ENCODE measurements at regions not wholly inside any gene's neighbourhood (a gene's known extent, or its start where the extent isn't known, plus 50 kb on each side); places are given as distances from the start of the nearest gene placed in this dataset.

DNA sequence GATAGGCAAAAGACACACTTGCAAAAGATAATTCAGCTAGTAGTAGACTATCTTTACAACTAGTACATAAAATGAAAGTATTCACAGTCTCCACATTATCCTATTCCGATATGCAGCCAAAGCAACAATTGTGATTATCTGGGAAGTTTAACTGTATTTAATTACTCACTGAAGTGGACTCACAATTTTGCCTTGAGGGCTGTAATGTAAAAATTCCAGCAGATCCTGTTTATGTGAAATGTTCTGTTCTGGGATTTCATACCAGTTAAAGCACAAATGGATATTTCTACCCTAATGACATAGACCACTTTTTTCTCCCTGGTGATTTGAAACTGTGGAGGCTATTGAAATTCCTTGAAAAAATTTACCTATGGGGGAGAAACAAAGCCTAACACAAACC, 474.4 kb upstream of the EDIL3 start:
- peaks cover 0 to 7% (median 0%) of the 10 kb centered on the region in 11 experiments; a peak in 4 of 22 replicates for H3K9me3 ChIP-seq (replicated peaks in 1 of 11)
- no peak overlapping the region for H3K27ac ChIP-seq
- no peak overlapping the region for H3K4me2 ChIP-seq
- no peaks in the 10 kb centered on the region for H3K36me3 ChIP-seq
- no peak for TF ChIP-seq Cebpa-rat (IDR thresholded peaks at IDR 0.05)
- H3K4me1 ChIP-seq, result no peaks in the 10 kb centered on the region
- H4K20me1 ChIP-seq, result no peaks in the 10 kb centered on the region
- no peaks in the 10 kb centered on the region for H3K27me3 ChIP-seq
- no peak overlapping the region for H3K9ac ChIP-seq
- no peak overlapping the region for H3K4me3 ChIP-seq

DNA sequence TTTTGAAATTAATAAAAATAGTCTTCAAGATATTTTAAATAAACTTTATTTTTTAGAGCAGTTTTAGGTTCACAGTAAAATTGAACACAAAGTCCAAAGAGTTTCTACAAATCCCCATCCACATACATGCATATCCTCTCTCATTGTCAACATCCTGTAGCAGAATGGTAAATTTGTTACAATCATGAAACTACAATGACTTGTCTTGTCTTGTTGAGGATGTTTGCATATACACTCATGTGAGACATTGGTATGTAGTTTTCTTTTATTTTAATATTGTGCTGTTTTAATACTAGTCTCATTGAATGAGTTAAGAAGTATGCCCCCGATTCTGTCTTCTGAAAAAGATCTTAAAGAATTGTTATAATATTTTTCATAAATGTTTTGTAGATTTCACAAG, 447.0 kb upstream of the EDIL3 start:
- Histone ChIP-seq H3K9me3 (replicated peaks in 1 of 11) (peaks cover 10 to 15% (median 12%) of the 10 kb centered on the region in 11 experiments), H3K9ac (no peak overlapping the region), H3K27ac (no peak overlapping the region), H3K4me3 (no peak overlapping the region), H3K27me3 (no peaks in the 10 kb centered on the region), H4K20me1 (no peaks in the 10 kb centered on the region), H3K4me1 (peaks cover 0 to 3% (median 0%) of the 10 kb centered on the region in 10 experiments; a peak in 1 of 20 replicates), H3K4me2 (no peak overlapping the region), H3K36me3 (no peaks in the 10 kb centered on the region)
- no peak for TF ChIP-seq Cebpa-rat (IDR thresholded peaks at IDR 0.05)

GRCh38 chr5:84830265-84830664, 445.6 kb upstream of the EDIL3 start:
- TF ChIP-seq Cebpa-rat (IDR thresholded peaks at IDR 0.05), result no peak
- H3K4me1 ChIP-seq, result peaks cover 0 to 3% (median 0%) of the 10 kb centered on the region in 10 experiments; a peak in 1 of 20 replicates
- H3K9me3 ChIP-seq (replicated peaks in 1 of 11), result peaks cover 10 to 15% (median 12%) of the 10 kb centered on the region in 11 experiments
- H3K36me3 ChIP-seq, result no peaks in the 10 kb centered on the region
- no peak overlapping the region for H3K4me3 ChIP-seq
- no peaks in the 10 kb centered on the region for H3K27me3 ChIP-seq
- no peak overlapping the region for H3K4me2 ChIP-seq
- no peak overlapping the region for H3K27ac ChIP-seq
- no peak overlapping the region for H3K9ac ChIP-seq
- no peaks in the 10 kb centered on the region for H4K20me1 ChIP-seq

DNA sequence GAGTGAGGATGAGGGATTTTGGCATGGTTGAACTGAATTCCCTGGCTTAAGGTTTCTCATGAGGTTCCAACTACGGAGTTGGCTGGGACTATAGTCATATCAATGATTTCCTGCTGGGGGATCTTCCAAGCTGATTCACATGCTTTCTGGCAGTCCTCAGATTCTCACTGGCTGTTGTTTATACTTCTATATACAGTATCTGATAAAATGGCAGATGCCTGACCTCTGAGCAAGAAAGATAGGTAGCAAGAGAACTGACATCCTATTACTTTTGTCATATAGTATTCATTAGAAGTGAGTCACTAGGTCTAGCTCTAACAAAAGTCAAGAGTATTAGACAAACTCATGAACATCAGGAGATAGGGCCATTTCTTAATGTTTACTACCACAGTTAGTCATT, 440.9 kb upstream of the EDIL3 start:
- no peak for TF ChIP-seq Cebpa-rat (IDR thresholded peaks at IDR 0.05)
- H3K4me2 ChIP-seq, result no peak overlapping the region
- H3K36me3 ChIP-seq, result no peaks in the 10 kb centered on the region
- H4K20me1 ChIP-seq, result no peaks in the 10 kb centered on the region
- no peak overlapping the region for H3K4me3 ChIP-seq
- no peaks in the 10 kb centered on the region for H3K27me3 ChIP-seq
- H3K4me1 ChIP-seq, result no peaks in the 10 kb centered on the region
- peaks cover 9 to 14% (median 11%) of the 10 kb centered on the region in 11 experiments for H3K9me3 ChIP-seq (replicated peaks in 1 of 11)
- H3K9ac ChIP-seq, result no peak overlapping the region
- no peak overlapping the region for H3K27ac ChIP-seq

GRCh38 chr5:84821924-84822323, 437.2 kb upstream of the EDIL3 start:
- H3K4me2 ChIP-seq, result no peak overlapping the region
- no peak for TF ChIP-seq Cebpa-rat (IDR thresholded peaks at IDR 0.05)
- no peak overlapping the region for H3K9ac ChIP-seq
- peaks cover 0 to 2% (median 0%) of the 10 kb centered on the region in 10 experiments; a peak in 2 of 20 replicates for H3K4me1 ChIP-seq
- H3K9me3 ChIP-seq (replicated peaks in 1 of 11), result no peaks in the 10 kb centered on the region
- no peak overlapping the region for H3K4me3 ChIP-seq
- H4K20me1 ChIP-seq, result no peaks in the 10 kb centered on the region
- no peaks in the 10 kb centered on the region for H3K36me3 ChIP-seq
- H3K27ac ChIP-seq, result no peak overlapping the region
- no peaks in the 10 kb centered on the region for H3K27me3 ChIP-seq

- Histone ChIP-seq H3K4me2 (no peak overlapping the region), H3K9ac (no peak overlapping the region), H3K27ac (no peak overlapping the region), H3K4me1 (peaks cover 0 to 20% (median 0%) of the 10 kb centered on the region in 10 experiments; a peak in 3 of 20 replicates), H4K20me1 (no peaks in the 10 kb centered on the region), H3K36me3 (no peaks in the 10 kb centered on the region), H3K4me3 (no peak overlapping the region), H3K27me3 (no peaks in the 10 kb centered on the region), H3K9me3 (replicated peaks in 1 of 11) (no peaks in the 10 kb centered on the region)
- TF ChIP-seq Cebpa-rat (IDR thresholded peaks at IDR 0.05), result no peak
Observed at GRCh38 chr5:84817953-84818352, 433.3 kb upstream of the EDIL3 start.

GRCh38 chr5:84816746-84817547, 432.3 kb upstream of the EDIL3 start:
- Histone ChIP-seq H3K27me3 (no peaks in the 10 kb centered on the region), H3K4me3 (no peak overlapping the region), H4K20me1 (no peaks in the 10 kb centered on the region), H3K36me3 (no peaks in the 10 kb centered on the region), H3K4me2 (0 out of 22 replicates have a peak overlapping the region, but pooled peaks of 1 of the 11 experiments have one; percentile 15), H3K9ac (no peak overlapping the region), H3K4me1 (peaks cover 0 to 27% (median 0%) of the 10 kb centered on the region in 10 experiments; a peak in 3 of 20 replicates), H3K27ac (no peak overlapping the region), H3K9me3 (replicated peaks in 1 of 11) (peaks cover 0 to 5% (median 0%) of the 10 kb centered on the region in 11 experiments; a peak in 1 of 22 replicates)
- TF ChIP-seq Cebpa-rat (IDR thresholded peaks at IDR 0.05), result no peak

- Histone ChIP-seq H3K27me3 (no peaks in the 10 kb centered on the region), H3K9me3 (replicated peaks in 1 of 11) (peaks cover 0 to 5% (median 0%) of the 10 kb centered on the region in 11 experiments; a peak in 1 of 22 replicates), H3K27ac (no peak overlapping the region), H3K36me3 (no peaks in the 10 kb centered on the region), H3K4me3 (no peak overlapping the region), H3K9ac (no peak overlapping the region), H3K4me2 (no peak overlapping the region), H4K20me1 (no peaks in the 10 kb centered on the region), H3K4me1 (peaks cover 0 to 27% (median 0%) of the 10 kb centered on the region in 10 experiments; a peak in 3 of 20 replicates)
- TF ChIP-seq Cebpa-rat (IDR thresholded peaks at IDR 0.05), result no peak
Observed at GRCh38 chr5:84816160-84816559, 431.5 kb upstream of the EDIL3 start.

DNA sequence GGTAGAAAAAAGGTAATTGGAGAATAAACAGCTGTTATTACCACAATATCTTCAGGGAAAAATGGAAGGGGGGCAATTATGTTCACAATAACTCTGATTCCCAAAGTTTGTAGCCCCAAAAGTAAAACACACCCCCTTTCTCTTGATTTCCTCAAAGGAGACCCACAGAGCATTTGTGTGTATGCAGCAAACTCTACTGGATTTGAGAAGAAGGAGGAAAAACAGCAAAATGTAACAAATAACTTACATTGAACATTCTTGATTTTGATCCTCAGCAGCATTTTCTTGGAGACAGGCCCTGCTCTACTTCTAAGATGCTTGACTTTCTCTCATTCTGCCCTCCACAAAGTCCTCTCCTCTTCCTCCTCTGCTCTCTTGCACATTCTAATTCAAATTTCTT, 420.8 kb upstream of the EDIL3 start:
- Histone ChIP-seq H3K9ac (no peak overlapping the region), H3K4me3 (no peak overlapping the region), H3K27me3 (no peaks in the 10 kb centered on the region), H3K4me1 (0 out of 20 replicates have a peak, but pooled peaks cover 0 to 4% (median 0%) of the 10 kb centered on the region in 10 experiments), H4K20me1 (no peaks in the 10 kb centered on the region), H3K9me3 (replicated peaks in 1 of 11) (no peaks in the 10 kb centered on the region), H3K27ac (no peak overlapping the region), H3K4me2 (no peak overlapping the region), H3K36me3 (no peaks in the 10 kb centered on the region)
- no peak for TF ChIP-seq Cebpa-rat (IDR thresholded peaks at IDR 0.05)

DNA sequence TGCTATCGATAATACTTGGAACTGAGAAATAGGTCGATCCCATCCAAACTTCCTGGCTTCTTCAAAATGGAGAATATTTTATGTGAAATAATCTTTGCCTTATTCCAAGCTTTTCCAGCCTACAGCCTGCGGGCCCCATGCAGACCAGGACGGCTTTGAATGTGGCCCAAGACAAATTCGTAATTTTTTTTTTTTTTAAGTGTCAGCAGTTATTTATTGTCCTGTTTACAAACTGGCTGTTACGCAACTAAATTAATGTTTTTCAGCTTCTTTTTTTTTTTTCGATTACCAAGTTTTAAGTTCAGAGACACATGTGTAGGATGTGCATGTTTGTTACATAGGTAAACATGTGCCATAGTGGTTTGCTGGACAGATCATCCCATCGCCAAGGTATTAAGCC, 411.7 kb upstream of the EDIL3 start:
- no peaks in the 10 kb centered on the region for H3K36me3 ChIP-seq
- H3K4me3 ChIP-seq, result no peak overlapping the region
- no peaks in the 10 kb centered on the region for H3K27me3 ChIP-seq
- TF ChIP-seq Cebpa-rat (IDR thresholded peaks at IDR 0.05), result peak in 2 of 11 experiments; percentile 27 to 52; a peak in 1 of 22 replicates
- H3K9ac ChIP-seq, result no peak overlapping the region
- H4K20me1 ChIP-seq, result no peaks in the 10 kb centered on the region
- peaks cover 0 to 14% (median 0%) of the 10 kb centered on the region in 10 experiments; a peak in 6 of 20 replicates for H3K4me1 ChIP-seq
- no peak overlapping the region for H3K4me2 ChIP-seq
- no peaks in the 10 kb centered on the region for H3K9me3 ChIP-seq (replicated peaks in 1 of 11)
- no peak overlapping the region for H3K27ac ChIP-seq

Data from BLaER1 treated with 17β-estradiol and CSF1 and Interleukin-3, amounts not matched to agents 10 nM and 100 nM (cell line).